ENCODE measurements at regions not wholly inside any gene's neighbourhood (a gene's known extent, or its start where the extent isn't known, plus 50 kb on each side); places are given as distances from the start of the nearest gene placed in this dataset.

- TF ChIP-seq CTCF (IDR thresholded peaks at IDR 0.05; ENCODE audit: extremely low read depth, insufficient read depth, missing control alignments), result no peak
- DNase-seq (ENCODE audit: low spot score), result no peak
- in situ Hi-C loops (cut with MboI; ENCODE audit: low pct_unique_long_range_greater_than_20kb, low sequenced_read_pairs, unreplicated experiment), result no loop called here
Measured at GRCh38 chr13:109977212-109977968, 191.0 kb upstream of the IRS2 start.

DNA sequence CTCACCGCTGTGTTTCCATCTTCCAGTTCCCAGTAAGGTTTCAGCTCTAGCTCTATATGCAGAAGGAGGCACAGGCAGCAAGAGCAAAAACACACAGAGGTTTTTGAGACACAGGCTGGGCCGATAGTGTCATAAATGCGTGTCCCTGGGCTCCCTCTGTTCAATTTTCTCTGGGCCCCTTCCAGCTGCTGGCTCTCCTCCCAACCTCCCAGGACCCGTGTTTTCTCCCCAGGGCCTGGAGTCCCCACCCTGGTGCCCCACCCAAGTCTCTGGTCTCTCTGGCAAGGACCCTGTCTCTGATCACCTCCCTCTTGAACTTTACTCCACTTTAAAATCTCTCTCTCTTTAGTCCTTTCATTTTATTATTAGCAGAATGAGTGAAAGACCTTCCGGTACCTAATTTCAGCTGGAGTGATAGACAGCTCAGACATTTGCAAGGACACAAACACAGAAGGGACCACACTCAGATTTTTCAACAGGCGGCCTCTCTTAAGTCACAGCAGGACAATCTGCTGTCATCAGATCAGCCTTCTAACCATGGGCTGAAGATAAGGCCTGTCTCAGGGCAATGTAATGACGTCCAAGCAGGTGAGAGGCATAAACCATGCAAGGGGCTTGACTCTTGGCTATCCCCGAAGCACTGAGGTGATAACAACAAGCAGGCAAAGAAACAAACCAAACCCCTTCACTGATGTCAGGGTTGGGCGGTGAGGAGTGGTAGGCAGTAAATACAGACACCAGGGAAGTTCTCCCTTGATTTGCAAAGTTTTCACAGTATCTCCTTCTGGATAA, 190.0 kb upstream of the IRS2 start:
- in situ Hi-C loops (cut with MboI; ENCODE audit: low pct_unique_long_range_greater_than_20kb, low sequenced_read_pairs, unreplicated experiment), result no loop called here
- no peak for TF ChIP-seq CTCF (IDR thresholded peaks at IDR 0.05; ENCODE audit: extremely low read depth, insufficient read depth, missing control alignments)
- DNase-seq (ENCODE audit: low spot score), result no peak

- in situ Hi-C loops (cut with MboI; ENCODE audit: low pct_unique_long_range_greater_than_20kb, low sequenced_read_pairs, unreplicated experiment), result no loop called here
- TF ChIP-seq CTCF (IDR thresholded peaks at IDR 0.05; ENCODE audit: extremely low read depth, insufficient read depth, missing control alignments), result no peak
- DNase-seq (ENCODE audit: low spot score), result no peak
Measured at GRCh38 chr13:109974354-109974753, 188.0 kb upstream of the IRS2 start.

GRCh38 chr13:109973279-109973678, 186.9 kb upstream of the IRS2 start:
- in situ Hi-C loops (cut with MboI; ENCODE audit: low pct_unique_long_range_greater_than_20kb, low sequenced_read_pairs, unreplicated experiment), result no loop called here
- no peak for TF ChIP-seq CTCF (IDR thresholded peaks at IDR 0.05; ENCODE audit: extremely low read depth, insufficient read depth, missing control alignments)

DNA sequence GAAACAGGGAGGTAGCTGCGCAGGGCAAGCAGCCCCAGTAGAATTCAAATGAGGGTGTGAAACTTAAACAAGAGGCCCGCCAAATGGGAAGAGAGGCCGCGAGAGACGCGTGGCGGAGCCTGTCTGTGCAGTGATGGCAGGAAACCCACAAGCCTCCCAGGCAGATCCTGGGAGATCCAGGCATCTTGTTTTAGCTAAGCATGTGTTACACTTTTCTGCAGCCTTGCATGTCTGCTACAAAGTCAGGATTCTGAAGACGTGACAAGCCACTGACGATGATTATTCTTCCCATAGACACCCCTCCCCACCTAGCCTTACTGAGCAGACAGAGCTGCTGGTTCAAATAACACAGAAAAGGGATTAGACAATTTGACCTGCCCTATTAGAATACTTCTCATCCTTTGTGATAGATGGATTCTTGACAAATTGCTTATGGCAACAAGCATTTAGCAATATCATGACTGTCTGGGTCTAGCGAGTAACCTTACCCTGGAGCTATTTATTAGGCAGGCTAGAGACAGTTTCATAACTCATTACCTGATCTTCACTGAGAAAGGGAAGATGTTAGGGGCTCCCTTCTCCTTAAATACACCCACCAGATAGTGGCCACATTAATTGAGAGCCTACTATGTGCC, 185.2 kb upstream of the IRS2 start:
- DNase-seq (ENCODE audit: low spot score), result no peak
- no peak for TF ChIP-seq CTCF (IDR thresholded peaks at IDR 0.05; ENCODE audit: extremely low read depth, insufficient read depth, missing control alignments)
- in situ Hi-C loops (cut with MboI; ENCODE audit: low pct_unique_long_range_greater_than_20kb, low sequenced_read_pairs, unreplicated experiment), result no loop called here

More at GRCh38 chr13:109973279-109973678, 186.9 kb upstream of the IRS2 start:
- DNase-seq (ENCODE audit: low spot score), result no peak

DNA sequence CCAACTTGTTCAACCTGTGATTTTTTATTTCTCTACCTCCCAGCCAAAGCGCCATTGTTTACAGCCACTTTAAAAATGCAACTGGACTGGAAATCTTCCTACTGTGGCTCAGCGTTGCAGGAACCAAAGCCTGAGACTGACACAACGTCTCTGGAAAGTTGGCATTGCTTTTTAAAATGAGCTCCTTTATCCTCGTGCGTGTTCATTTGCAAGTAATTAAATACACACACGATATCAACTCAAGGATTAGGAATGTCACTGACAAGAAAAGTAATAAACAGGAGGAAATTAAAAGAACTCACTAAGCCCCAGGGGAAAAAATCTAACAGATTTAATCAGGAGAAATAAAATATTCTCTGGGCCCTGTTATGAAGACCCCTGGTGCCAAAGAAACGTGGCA, 184.6 kb upstream of the IRS2 start:
- in situ Hi-C loops (cut with MboI; ENCODE audit: low pct_unique_long_range_greater_than_20kb, low sequenced_read_pairs, unreplicated experiment), result no loop called here
- no peak for DNase-seq (ENCODE audit: low spot score)
- no peak for TF ChIP-seq CTCF (IDR thresholded peaks at IDR 0.05; ENCODE audit: extremely low read depth, insufficient read depth, missing control alignments)

Data from GM13977 (cell line).